ENCODE measurements at regions not wholly inside any gene's neighbourhood (a gene's known extent, or its start where the extent isn't known, plus 50 kb on each side); places are given as distances from the start of the nearest gene placed in this dataset.
A peak's percentile ranks its signal among the peaks of the same experiment; 100 is the strongest.

DNA sequence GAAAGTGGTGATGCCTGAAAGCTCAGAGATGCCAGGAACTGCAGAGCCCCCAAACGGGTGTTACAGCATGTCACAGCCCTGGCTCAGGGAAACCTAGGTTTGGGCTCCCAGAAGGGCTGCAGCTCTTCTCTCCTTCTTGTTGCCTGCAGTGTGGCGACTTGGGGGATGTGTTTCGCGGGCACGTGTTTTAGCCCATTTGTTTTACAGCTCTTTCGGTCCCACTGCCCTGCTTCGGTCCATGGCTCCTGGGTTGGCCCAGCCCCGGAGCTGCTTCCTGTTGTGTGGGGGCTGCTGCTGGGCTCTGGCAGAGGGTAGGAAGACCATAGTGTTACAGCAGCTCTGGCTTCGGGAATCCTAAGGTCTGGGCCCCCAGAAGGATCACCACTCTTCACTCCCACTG is 222.9 kb upstream of the RIOK2 start:
- DNase-seq, result no peak

DNA sequence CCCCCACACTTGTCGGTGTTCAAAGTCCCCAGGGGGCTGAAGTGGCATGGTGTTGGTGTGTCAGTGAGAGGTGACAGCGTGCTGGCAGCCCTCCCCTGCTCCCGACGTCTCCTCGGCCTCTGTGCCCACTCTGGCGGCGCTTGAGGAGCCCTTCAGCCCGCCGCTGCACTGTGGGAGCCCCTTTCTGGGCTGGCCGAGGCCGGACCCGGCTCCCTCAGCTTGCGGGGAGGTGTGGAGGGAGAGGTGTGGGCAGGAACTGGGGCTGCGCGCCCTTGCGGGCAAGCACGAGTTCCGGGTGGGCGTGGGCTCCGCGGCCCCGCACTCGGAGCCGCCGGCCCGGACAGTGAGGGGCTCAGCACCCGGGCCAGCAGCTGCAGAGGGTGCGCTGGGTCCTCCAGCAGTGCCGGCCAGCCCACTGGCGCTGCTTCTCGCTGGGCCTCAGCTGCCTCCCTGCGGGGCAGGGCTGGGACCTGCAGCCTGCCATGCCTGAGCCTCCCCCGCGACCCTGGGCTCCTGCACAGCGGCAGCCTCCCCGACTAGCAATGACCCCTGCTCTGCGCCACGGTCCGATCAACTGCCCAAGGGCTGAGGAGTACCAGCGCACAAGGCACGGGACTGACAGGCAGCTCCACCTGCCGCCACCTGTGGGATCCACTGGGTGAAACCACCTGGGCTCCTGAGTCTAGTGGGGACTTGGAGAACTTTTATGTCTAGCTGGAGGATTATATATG is 224.1 kb upstream of the RIOK2 start:
- DNase-seq, result no peak

DNA sequence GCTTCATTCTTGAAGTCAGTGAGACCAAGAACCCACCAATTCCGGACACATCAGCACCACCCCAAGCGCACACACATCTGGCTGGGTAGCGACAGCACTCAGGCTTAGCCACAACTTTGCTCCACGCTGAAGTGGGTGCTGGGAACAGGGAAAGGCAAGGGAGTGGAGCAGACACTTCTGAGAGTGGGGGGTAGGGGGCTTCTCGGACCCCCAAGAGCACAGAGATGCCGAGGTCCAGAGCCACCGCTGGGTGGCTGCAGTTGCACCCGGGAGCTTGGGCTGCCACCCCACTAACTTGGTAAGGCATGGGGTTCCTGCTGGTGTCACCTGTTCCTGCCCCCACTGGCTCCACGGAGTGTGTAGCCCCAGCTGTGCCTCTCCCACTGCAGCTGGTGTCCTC is 225.3 kb upstream of the RIOK2 start:
- DNase-seq, result no peak

DNA sequence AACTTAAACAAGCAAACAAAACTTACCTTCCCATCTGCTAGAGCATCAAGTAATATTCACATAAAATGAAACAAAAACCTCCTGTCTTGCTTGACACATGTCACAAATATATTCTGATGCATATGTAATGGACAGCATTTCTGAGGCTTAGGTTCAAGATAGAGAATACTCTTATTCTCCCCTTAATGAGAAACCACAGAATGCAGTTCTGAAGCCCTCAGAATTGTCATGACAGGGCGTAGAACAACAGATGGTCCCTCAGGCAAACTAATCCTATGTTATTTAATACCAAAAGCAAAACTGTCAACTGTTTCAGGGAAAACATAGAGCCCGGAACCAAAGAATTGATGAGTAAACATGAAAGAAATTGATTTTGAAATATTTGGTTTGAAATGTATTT is 229.9 kb upstream of the RIOK2 start:
- DNase-seq, result no peak

DNA sequence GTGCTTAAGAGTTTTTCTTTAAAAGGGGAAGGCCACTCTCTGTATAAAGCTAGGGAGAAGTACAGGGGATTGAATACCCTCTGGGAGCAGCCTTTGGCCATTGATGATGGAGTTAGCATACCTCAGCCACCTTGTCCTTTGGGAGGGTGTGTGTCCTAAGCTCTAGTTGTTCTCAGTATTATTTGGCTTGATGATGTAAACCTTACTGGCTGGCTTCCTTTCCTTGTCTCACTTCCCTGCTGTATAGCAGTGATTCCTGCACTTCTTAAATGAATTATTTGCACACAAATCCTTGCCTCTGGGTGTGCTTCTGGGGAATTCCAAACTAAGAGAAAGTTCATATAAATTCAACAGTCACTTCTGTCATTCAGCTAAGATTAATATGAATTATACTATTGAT is 234.9 kb upstream of the RIOK2 start:
- no peak for DNase-seq

DNA sequence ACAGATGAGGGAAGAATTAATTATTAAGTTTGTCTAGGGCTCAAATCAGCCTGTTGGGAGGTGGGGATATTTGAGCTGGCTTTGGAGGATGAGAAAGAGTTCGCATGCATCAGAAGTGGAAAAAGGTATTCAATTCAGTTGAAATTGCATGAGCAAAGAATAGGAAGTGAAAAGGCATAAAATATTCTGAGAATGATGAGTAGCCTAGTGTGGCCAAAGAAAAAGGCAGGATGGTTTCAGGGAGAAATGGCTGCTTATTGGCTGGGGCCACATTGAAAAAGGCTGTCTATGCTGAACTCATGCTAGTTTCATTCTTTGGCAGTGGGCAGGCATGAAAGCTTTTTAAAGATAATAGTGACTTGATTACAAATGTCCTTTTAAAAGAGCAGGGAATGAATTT is 235.4 kb upstream of the RIOK2 start:
- DNase-seq, result no peak

DNA sequence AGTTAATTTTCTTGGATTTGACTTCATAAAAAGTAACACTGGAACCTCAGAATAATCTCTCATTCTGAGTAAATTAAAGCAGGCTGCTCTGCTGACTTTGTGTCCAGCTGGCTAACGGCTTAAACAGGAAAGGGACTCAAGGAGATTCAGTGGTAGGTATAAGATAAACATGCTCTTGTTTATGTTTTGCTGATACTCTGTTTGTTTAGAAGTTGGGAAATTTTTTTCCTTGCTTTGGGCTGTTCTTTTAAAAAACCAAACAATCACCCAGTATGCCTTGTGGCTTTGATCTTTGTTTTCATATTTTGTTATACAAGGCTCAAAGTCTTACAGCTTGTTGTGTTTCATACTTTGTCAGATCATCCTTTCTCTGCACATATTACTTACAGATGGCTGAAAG is 237.6 kb upstream of the RIOK2 start:
- peak; percentile 41 for DNase-seq

DNA sequence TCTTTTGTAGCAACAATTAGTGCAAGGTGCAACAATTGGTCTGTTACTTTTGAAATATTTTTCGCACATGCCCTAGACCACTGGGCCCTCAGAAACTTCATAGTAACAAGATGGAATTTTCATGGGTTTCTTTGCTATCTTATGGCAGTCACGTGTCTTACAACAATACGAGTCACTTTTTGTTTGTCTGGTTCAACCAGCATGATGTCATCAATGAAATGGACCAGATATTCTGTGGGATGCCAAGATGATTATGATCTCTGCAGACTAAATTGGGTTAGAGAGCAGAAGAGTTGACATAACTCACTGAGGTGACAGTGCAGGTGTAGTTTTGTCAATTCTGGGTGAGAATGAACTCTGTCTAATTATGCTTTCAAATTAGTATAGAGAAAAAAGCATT is 239.6 kb upstream of the RIOK2 start:
- DNase-seq, result peak; percentile 14

DNA sequence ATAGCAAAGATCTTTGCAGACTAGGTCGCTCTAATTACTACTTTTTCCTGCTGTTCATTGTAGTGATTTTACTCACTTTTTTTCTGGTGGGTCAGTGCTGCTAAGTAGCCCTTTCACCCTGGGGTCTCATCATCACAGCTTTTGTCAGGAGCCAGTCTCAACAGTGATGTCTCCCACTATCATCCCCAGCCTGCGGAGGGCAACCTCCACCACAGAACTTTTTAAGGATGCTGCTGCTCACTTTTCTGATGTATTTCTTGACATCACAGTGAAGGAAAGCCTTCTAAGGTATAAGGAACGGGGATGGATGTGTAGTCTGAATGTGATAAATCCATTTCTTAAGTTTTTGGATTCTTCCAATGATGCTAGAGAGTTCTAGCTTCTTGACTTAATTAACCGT is 242.5 kb upstream of the RIOK2 start:
- DNase-seq, result peak; percentile 55

DNA sequence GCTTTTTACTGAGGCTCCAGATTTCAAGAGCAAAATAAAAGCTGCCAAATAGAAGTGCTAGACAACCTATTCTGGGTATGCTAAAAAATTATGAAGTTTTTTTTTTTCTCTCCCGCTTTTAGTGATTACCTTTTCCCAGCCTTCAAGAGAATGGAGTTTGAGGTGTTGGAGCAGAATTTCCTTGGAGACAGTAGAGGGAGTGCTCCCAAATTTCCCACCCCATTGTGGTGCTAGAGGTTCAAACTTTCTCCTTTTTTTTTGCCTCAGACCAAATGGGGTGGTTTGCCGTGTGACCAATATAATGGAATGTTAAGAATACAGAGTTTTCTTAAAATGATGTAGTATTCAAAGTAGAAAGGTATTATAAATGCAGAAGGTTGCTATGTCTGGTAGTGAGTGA is 244.2 kb upstream of the RIOK2 start:
- DNase-seq, result no peak

DNA sequence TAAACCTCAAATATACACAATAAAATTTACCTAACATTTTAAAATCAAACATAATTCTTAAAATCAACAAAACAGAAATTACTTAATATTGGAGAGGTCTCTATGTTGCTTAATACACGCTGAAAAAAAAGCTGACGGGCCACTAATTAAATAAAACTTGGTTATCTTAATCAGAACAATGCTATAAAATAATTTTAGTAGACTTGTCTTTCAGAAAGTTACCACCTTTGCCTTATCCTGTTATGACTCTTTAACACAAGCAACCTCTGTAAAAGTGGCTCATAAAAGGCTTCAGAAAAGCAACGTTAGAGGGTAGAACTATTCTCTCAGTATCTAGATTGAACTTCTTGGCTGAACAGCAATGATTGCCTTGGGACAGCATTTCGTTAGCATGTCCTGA is 251.0 kb upstream of the RIOK2 start:
- DNase-seq, result no peak

DNA sequence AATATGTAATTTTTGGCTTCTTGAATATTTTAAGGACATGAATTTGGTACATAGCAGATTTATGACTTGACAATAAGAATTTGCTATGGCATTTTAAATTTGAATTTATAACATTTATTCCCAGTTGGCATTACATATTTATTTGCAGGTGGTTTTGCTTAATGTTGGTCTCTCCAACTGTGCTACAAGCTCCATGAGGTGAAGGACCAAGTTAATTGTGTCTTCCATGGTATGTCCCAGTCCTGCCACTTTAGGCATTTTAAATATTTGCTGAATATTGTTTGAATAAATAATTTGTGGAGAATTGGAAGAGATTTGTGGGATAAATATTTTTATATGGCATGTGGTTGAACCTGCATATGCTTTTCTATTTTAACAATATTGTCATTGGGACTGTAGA is 253.4 kb upstream of the RIOK2 start:
- DNase-seq, result no peak

DNA sequence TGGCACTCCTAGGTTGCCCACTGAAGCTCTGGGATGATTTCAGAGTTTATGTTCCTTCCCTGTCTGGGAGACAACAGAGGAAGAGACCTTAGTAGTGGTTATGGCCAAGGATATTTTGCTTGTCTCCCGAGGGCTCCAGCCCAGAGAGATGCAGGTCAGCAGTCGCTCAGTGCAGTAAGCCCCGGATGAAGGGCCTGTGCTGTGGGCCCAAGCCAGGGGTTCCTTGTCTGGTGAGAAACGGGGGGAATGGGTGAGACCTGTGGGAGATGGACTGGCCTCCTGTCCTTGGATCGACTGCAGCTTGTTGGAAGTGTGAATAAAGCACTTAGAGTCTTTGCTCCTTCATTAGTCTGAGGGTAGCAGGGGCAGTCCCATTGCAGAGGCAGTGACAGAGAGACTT is 260.7 kb upstream of the RIOK2 start:
- DNase-seq, result no peak

DNA sequence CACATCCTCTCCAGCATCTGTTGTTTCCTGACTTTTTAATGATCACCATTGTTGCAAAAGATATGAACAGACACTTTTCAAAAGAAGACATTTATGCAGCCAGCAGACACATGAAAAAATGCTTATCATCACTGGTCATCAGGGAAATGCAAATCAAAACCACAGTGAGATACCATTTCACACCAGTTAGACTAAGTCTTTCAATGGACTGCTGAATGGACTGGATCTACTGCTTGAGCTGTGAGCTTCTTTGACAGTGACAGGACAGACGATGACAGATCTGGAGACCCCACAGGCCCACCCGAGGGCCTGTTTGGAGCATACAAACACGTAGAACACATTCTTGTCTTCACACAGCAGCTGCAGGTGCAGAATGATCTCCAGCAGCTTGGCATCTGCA is 266.1 kb upstream of the RIOK2 start:
- no peak for DNase-seq

DNA sequence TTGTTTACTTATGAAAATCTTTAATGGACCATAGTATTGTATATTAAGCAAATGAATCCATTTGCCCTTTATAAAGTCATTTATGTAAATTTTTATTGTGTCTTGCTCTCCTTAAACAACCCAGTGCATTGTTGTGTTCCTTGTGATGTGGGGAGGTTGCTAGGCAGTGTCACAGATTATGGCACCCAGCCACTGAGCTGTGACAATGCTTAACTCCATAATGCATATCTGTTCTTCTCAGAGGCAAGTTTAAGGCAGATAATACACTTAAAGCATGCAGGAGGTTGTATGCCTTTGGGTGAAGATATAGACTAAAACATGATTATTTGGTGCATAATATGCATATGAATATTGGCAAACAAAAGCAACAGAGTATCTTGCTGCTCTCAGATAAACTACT is 269.6 kb upstream of the RIOK2 start:
- DNase-seq, result peak; percentile 21

DNA sequence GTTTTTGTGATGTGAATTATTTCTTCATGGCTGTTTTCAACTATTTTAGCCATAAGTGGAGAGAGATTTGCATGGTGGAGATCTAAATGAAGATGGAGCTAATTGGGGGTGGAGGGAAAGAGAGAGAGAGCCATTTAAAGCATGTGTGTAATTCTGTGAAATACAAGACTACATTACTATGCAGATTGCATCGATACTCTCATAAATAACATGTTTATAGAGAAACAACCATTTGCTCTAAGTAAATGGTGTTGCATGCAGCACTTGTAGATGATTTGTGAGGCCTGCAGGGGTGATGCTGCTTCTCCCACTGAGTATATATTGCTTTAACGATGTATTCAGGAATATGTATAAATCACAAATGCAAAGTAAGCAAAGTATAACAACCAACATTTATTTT is 270.2 kb upstream of the RIOK2 start:
- no peak for DNase-seq

DNA sequence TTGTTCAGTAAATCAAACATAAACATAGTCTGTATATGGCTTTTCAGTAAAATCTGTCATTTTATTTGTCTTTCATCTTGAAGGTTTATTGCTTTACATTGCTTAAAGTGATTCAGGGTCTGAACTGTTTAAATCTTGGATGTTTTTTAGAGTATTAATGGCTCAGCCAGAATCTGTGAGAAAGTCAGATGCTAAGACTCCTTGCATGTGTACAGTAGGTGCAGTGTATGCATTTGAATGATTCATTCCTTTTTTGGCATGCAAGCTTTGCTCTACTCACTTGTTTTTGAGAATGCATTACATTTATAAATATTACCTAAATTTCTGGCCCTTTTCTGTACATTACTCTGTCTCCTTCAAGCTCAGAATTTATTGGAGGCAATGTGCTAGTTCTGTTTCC is 271.0 kb upstream of the RIOK2 start:
- no peak for DNase-seq

DNA sequence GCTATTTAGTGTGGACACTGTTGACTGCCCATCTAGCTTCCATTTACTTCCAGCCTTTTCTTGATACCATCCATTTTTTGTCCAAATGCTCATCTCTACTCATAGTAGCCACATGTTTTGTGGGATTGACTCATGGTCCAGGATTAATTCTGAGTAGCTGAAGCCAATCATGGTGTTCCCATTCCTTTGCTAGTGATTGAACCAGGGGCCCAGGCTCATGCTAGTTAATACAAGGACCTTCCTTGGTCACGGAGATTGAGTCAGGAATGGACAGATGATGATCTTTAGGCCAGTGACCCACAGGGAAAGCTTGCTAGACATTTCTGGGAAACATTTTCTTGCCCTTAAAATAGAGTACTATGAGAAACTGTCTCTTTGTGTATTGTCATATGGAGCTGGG is 272.9 kb upstream of the RIOK2 start:
- no peak for DNase-seq

DNA sequence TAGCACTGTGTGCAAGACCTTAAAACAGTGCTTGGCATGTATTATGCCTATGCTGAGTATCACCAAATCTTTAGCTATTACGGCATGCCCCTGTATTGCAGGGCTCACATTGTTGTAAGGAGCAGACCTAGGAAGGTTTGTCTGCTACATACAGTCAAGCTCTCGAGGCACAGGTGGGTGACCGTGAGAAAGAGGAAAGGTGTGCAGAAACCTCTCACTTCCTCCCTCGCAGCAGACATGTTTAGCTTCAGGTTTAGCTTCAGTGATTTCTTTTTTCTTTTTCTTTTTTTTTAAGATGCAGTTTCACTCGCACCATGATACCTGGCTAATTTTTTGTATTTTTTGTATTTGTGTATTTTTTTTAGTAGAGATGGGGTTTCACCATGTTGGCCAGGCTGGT is 275.8 kb upstream of the RIOK2 start:
- no peak for DNase-seq

DNA sequence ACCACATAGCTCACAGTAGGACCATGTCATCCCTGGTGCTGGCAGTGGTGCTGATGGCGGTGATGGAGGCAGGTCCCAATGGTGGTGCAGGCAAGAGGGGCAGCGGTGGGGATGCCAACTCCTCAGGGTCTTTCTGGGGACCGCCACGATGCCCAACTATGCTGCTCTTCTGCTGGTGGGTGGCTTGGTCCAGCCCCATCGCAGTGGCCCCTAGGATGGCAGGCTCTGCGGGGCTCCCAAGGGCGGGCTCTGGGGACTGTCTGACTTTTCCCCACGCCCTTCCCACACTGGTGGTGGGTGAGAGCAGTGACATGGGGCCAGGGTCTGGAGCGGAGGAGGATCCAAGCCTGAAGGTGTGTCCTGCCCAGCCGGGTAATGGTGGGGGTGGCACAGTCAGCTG is 288.9 kb upstream of the RIOK2 start:
- no peak for DNase-seq

DNA sequence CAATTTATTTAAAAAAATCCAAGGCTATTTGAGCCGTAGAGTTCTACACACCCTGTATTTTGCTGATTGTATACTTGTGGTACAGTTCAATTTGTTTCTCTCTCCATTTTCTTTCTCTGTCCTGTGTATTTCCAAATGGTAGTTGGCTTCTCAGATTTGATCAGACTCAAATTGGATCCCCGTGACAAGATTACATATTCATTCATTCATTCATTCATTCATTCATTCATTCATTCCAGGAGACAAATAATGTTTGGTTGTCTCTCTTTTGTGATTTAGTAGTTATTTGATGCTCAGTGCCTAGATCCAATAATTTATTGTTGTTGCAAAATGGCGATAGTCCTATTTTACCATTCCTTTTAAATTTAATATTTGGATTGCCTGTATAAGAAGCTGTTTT is 292.8 kb upstream of the RIOK2 start:
- DNase-seq, result no peak

DNA sequence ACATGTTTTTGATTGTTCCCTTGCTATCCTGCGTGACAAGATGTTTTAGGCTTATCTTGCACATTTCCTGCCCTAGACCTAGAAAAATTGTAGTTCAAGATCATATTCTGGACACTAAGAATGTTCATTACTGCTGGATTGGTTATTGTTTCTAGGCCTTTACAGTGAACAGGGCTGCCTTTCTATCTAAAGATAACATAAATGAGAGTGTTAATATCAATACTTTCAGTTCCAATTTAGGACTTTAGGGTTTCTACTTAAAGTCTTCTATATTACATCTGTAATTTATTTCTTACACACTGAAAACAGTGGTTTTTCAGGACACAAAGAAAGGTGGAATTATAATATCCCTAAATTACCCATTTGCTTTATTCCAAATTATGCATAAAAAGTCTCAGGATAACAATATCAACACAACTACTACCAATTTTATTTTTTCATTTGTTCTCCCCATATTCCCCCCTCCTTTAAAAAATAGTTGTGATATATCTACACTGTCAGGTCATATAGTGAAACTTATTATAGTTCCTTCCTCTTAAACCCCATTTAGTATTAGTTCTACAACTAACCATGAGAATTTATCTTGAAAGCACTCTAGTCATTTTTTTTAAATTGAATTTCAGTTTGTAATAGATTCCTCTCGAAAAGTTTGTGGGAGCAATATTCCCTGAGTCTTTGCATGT is 293.9 kb upstream of the RIOK2 start:
- no peak for DNase-seq

DNA sequence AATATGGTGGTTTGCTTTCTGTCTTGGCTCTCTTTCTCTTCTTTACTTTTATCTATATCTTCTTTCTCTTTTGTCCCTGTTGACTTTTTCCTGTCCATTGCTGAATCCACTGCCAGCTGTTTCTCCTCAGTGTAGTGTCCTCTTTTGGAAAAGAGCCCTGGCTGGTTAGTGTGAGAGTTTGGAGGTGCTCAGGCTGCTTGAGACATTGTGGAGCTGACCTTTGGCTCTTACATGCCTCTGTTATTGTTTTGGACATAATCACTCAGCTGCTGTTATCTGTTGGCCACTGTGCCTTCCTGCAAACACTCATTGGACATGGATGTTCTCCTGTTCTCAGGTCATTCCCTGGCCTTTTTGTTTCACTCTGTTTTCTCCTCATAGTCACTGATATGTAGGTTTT is 295.4 kb upstream of the RIOK2 start:
- DNase-seq, result peak; percentile 5

DNA sequence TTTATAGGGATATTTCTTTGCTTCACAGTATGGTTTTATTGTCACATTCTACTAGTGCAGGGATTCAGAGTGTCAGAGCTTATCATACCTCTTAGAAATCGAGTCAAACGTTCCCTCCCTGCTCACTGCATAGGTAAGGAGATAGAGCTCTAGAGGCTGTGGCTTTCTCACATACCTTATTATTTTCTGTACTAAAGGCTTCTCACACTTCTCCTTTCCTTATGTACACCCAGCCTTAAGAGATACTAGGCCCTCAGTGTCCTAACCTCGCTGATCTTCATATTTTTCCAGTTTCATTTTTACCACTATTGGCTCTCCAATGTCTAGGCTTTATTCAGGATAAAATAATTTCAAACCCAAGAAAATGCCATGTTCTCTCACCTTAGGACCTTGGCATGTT is 297.3 kb upstream of the RIOK2 start:
- no peak for DNase-seq

DNA sequence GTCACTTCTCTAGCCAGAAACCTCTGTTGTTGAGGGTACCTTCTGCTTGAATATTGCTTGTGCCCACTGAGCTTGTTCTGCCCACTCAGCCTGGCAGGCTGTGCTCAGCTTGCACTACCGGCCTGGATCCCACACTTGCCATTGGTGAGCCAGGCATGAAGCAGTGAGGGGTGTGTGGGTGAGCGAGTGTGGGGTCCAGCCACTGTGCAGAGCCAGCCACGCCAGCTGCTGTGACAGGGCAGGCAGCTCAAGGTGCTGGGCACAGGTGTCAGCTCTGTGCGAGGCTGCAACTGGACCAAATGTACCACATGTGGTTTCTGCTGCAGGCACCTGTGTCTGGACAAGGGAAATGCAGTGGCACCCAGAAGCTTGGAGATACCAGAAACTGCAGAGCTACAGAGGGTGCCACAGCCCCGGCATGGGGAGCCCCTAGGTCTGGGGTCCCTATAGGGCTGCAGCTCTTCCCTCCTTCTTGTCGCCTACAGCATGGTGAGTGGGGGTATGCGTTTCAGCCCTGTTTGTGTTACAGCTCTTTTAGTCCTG is 305.1 kb upstream of the RIOK2 start:
- no peak for DNase-seq
